ENCODE measurements at regions not wholly inside any gene's neighbourhood (a gene's known extent, or its start where the extent isn't known, plus 50 kb on each side); places are given as distances from the start of the nearest gene placed in this dataset.

- DNase-seq (ENCODE audit: low spot score) = no peak
These were observed 253.8 kb downstream of the TNS1 start for GRCh38 chr2:217749008-217749407.

DNA sequence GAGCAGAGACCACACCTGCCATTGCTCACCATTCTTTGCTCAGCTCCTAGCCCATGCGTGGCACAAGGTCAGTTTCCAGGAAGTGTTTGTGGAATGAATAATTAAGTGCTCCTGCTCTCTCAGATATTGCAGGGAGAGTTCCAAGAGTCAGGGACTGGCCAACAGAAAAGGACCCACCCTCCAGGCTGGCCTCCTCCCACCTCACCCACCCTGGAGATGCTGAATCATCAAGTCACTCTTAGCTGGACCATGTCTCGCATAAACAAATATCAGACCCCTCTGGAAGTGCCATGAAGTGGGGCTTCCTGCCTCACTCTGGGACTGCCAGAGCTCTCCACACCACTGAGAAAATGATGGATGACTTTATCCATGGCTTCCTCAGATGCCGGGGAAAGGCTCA, 256.0 kb downstream of the TNS1 start:
- no peak for DNase-seq (ENCODE audit: low spot score)

GRCh38 chr2:217743966-217744761, 258.6 kb downstream of the TNS1 start:
- DNase-seq (ENCODE audit: low spot score) = no peak

GRCh38 chr2:217743407-217743806, 259.4 kb downstream of the TNS1 start:
- no peak for DNase-seq (ENCODE audit: low spot score)

GRCh38 chr2:217742841-217743240, 260.0 kb downstream of the TNS1 start:
- no peak for DNase-seq (ENCODE audit: low spot score)

GRCh38 chr2:217742276-217742675, 260.5 kb downstream of the TNS1 start:
- no peak for DNase-seq (ENCODE audit: low spot score)

DNA sequence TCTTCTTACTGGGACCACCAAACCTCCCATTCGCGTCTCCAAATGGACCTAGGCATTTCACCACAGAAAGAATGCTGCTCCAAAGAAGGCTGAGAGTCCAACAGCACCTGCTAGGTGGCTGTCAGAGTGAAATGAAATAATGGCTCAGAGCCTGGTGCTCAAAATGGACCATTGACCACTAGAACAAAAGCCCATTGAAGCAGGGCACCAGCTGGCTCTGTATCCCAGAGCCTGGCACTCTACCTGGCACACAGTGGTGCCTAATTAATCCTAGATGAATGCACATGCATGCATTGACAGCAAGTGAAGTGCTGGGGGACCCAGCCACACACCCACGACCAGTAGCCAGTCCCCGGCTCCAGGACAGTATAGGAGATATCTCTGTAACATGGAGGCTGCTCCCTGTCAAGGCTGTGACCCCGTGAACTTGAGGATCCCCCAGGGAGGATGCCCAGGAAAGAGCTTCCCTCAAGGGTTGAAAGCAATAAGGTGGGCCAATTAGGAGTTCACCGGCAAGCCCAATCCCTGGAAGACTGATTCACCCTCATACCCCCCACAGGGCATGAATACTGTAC, 261.3 kb downstream of the TNS1 start:
- no peak for DNase-seq (ENCODE audit: low spot score)

- no peak for DNase-seq (ENCODE audit: low spot score)
These were observed 262.0 kb downstream of the TNS1 start for GRCh38 chr2:217740756-217741155.

DNA sequence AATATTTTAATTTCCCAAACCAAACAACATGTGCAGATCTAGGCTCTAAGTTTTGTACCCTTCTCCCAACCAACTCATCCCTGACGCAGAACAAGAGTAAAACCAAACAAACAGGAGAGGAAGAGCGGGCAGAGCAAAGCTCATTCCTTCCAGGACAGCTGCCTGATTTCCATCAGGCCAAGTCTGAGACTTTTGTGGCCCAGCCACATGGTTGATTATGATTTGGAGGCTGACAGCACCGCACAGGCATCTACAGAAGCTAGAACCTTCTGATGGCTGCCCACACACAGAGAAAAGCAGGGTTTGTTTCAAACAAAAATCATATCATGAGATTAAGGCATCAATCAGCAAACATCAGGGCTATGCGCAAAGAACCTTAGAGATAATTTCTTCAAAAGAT, 262.6 kb downstream of the TNS1 start:
- DNase-seq (ENCODE audit: low spot score) = no peak

GRCh38 chr2:217739741-217740140, 263.1 kb downstream of the TNS1 start:
- DNase-seq (ENCODE audit: low spot score) = no peak

DNA sequence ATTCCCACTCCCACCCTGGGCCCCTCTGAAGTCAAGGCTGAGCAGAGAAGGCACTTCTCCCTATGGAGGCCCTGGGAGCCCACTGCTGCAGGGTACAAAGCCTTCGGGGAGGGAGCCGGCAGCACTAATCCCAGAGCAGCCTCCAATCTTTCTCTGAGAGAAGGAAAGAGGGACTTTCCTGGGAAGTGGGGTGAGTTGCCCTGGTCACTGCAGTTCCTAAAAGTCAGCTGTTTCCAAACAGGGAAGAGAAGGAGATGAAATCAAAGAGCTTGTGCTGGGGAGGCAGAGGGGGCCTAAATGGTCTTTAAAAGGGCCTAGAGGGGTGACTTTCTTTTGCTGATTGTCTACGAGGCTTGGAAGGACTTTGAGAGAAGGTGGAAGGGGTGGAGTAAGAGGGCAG, 264.7 kb downstream of the TNS1 start:
- no peak for DNase-seq (ENCODE audit: low spot score)

DNA sequence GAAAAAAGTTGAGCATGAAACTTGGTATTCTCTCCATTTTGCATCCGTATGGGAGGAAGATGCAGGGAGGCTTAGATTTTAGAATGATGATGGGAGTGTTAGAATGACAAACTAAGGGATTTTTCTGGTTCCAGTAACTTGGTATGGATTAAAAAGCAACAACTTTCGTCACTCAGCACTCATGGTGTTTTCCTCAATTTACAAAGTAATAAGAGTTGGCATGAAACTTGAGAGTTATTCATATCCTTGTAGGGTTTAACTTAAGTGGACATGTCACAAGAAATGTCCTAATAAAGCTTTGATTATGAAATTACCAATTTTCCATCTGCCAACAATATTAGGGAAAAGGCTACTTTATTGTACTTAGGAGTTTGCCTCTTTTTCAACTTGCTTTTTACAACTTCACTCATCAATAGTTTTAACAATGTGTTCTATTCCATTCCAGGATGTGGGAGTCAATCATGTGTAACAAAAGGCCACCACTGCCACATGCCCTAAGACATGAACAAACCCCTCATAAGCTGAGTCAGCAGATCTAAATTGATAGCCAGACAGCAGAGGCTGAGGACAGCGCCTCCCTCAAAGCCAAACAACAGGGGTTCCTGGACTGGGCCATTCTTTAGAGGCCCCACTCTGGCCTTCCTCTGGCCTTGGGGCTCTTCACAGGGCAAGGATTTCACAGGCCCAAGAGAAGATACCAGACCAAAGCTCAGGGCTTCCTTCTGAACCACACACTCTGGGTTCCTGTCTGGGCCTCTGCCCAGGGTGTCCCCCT, 265.8 kb downstream of the TNS1 start:
- DNase-seq (ENCODE audit: low spot score) = no peak

- DNase-seq (ENCODE audit: low spot score) = no peak
These were observed 266.9 kb downstream of the TNS1 start for GRCh38 chr2:217735899-217736298.

DNA sequence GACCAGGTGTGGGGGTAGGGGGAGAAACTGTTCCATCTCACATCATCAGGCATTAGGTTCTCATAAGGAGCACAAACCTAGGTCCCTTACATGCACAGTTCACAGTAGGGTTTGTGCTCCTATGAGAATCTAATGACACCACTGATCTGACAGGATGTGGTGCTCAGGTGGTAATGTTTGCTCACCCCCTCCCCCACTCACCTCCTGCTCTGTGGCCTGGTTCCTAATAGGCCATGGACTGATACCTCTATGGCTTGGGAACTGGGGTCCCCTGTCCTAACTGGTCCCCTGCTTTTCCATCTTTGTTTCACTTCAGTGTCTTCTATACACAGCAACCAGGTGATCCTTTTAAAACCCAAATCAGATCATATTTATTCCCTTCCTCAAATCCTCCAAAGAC, 267.8 kb downstream of the TNS1 start:
- DNase-seq (ENCODE audit: low spot score) = no peak

GRCh38 chr2:217733461-217733860, 269.3 kb downstream of the TNS1 start:
- no peak for DNase-seq (ENCODE audit: low spot score)

- DNase-seq (ENCODE audit: low spot score) = no peak
These were observed 269.8 kb downstream of the TNS1 start for GRCh38 chr2:217732992-217733391.

DNA sequence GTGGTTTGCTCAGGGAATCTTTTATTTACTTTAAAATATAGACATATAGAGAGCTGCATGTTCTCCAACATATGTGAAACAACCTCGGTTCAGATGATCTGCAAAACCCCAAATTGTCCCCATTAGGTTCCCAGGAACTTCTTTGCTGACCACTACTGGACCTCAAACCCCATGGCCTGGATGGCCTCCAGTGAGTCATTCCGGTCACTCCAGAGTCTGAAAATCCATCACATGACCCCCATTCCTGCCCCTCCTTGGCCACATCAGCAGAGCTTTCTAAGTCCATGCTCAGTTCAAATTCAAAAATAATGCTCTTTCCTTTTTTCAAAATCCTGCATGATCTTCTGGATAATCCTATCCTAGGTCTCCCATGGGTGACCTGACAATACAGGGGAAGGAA, 271.0 kb downstream of the TNS1 start:
- no peak for DNase-seq (ENCODE audit: low spot score)

DNA sequence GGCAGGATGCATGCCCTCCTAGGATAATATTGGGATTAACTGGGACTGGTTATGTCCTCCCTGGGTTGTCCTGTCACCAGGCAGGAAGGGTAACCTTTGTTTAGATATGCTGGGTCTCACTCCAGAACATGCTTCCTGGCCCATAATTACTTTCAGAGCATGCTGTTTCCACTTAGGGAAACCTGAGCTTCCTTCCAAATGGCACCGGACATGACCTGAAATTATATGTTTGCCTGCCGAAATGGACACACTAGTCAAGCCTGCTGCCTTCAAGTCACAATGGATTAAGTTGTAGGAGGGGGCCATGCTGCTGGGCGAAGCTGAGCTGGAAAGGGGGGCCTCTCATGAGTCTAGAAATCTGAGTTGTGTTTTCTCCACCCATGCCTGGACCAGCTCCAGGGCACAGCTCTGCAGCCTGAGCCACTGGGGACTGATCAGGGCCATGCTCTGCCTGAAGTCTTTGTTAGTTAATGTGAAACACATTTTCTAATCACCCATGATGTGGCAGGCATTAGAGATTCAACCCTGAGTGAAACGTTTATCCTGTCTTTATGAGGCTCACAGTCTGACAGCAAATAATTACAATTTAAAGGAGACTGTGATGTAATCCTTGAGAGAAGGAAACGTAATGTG, 273.3 kb downstream of the TNS1 start:
- DNase-seq (ENCODE audit: low spot score) = peak; percentile 14

- DNase-seq (ENCODE audit: low spot score) = no peak
These were observed 275.0 kb downstream of the TNS1 start for GRCh38 chr2:217727801-217728200.

GRCh38 chr2:217725409-217725808, 277.4 kb downstream of the TNS1 start:
- no peak for DNase-seq (ENCODE audit: low spot score)

DNA sequence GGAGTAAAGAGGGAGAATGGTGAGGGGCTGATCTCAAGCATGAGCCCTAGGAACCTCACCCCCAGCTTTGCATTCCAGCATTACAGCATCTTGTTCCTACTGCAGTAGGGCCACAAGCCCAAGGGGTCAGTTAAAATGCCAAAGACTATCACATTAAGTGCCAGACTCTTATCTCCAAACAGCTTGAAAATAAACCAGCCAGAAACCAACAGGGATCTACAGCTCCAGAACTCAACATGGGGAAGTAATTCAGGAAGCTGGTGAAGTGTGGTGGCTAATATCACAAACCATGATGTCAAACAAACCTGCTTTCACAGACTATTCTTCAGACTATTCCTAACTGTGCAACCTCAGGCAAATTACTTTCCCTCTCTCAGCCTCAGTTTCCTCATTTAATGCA, 278.3 kb downstream of the TNS1 start:
- no peak for DNase-seq (ENCODE audit: low spot score)

DNA sequence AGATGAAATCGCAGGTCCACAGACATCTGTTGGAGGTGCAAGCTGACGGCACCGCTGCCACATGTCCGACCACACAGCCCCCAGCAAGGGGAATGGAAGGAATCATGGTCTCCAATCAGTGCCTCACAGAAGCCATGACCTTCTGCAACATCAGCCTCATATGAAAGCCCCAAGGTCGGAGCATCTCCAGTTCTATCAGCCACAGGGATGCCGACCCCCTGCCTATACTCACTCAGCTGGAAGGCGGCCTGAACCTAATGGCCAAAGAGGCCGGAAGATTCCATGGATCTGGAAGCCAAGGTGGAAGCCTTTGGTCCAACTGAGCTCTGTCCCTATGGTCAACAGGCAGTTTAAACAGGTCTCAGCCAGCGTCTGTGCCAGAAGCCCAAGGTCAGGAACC, 278.8 kb downstream of the TNS1 start:
- DNase-seq (ENCODE audit: low spot score) = no peak
